ENCODE measurements at regions not wholly inside any gene's neighbourhood (a gene's known extent, or its start where the extent isn't known, plus 50 kb on each side); places are given as distances from the start of the nearest gene placed in this dataset.

GRCh38 chr1:80731241-80731894, 1069.4 kb upstream of the ADGRL2 start:
- no peak for TF ChIP-seq EZH2 (IDR thresholded peaks at IDR 0.05)
- no peak for TF ChIP-seq POLR2AphosphoS5 (IDR thresholded peaks at IDR 0.05; ENCODE audit: borderline replicate concordance, low read depth, low read length)

All from SK-N-MC (cell line).